ENCODE measurements at regions not wholly inside any gene's neighbourhood (a gene's known extent, or its start where the extent isn't known, plus 50 kb on each side); places are given as distances from the start of the nearest gene placed in this dataset.

DNA sequence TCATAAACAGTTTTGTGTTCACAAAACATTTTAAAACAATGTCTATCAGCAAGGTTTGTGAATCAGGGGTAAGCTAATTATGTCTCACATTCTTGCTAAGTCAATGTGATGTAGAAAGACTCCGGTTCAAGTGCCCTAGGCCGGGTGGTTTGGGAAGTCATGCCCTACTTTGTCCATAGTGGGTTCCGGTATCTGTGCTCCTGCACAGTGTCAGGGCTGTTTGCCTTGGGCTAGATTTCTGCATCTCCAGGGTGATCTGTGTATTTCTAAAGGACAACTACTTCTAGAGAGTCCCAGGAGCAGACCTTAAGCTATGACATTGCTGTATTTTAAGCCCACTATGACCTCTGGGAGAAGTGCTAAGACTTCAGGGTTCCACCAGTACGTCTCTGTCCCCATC, 504.1 kb downstream of the PLXNA4 start:
- TF ChIP-seq, protein P1, sequence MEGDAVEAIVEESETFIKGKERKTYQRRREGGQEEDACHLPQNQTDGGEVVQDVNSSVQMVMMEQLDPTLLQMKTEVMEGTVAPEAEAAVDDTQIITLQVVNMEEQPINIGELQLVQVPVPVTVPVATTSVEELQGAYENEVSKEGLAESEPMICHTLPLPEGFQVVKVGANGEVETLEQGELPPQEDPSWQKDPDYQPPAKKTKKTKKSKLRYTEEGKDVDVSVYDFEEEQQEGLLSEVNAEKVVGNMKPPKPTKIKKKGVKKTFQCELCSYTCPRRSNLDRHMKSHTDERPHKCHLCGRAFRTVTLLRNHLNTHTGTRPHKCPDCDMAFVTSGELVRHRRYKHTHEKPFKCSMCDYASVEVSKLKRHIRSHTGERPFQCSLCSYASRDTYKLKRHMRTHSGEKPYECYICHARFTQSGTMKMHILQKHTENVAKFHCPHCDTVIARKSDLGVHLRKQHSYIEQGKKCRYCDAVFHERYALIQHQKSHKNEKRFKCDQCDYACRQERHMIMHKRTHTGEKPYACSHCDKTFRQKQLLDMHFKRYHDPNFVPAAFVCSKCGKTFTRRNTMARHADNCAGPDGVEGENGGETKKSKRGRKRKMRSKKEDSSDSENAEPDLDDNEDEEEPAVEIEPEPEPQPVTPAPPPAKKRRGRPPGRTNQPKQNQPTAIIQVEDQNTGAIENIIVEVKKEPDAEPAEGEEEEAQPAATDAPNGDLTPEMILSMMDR (IDR thresholded peaks at IDR 0.05), result no peak
- no peak for TF ChIP-seq EZH2 (IDR thresholded peaks at IDR 0.05)
